Peyer's patch (tissue), 4 donors: ENCODE measurements at regions not wholly inside any gene's neighbourhood (a gene's known extent, or its start where the extent isn't known, plus 50 kb on each side); places are given as distances from the start of the nearest gene placed in this dataset.
A peak's percentile ranks its signal among the peaks of the same experiment; 100 is the strongest.

Experiments used
- DNase-seq, 3 donors: peaks; one replicate each; pipeline ENCODE4 v3.0.0-alpha.2; 2017 to 2019
- H3K27ac ChIP-seq, 4 donors: fragments of 200-600 bp; sonication (generic); one replicate each; pipeline ENCODE4 v1.5.1; 2016 to 2019
- H3K27me3 ChIP-seq, 2 donors: fragments of 200-600 bp; sonication (generic); one replicate each; pipeline ENCODE4 v1.5.1; 2019
- H3K36me3 ChIP-seq, 3 donors: fragments of 200-600 bp; sonication (generic); one replicate each; pipeline ENCODE4 v1.5.1; 2016 to 2019
- H3K4me1 ChIP-seq, 4 donors: fragments of 200-600 bp; sonication (generic); one replicate each; pipeline ENCODE4 v1.5.1; 2016 to 2019
- H3K4me3 ChIP-seq, 4 donors: fragments of 200-600 bp; sonication (generic); 1 replicate in 3 of 4; 2 replicates in 1 of 4; pipeline ENCODE4 v1.5.1; 2016 to 2019; ENCODE audit warnings: mild to moderate bottlenecking in 1 of 4
- H3K9me3 ChIP-seq, 4 donors: fragments of 200-600 bp; sonication (generic); one replicate each; pipeline ENCODE4 v1.5.1; 2016 to 2019; ENCODE audit warnings: mild to moderate bottlenecking in 1 of 4
- CTCF ChIP-seq, 6 experiments: fragments of 450-650 bp in 4 of 6; fragments of 200-600 bp in 2 of 6; sonication (generic) in 1 of 6; IDR thresholded peaks; one replicate each; pipeline ENCODE4 v1.5.1; 2017 to 2019; ENCODE audit warnings: antibody characterized with exemption in 6 of 6, mild to moderate bottlenecking in 3 of 6, moderate library complexity in 1 of 6
- POLR2A ChIP-seq, 2 donors: fragments of 450-650 bp; IDR thresholded peaks; one replicate each; pipeline ENCODE4 v1.5.1; 2017; ENCODE audit warnings: antibody characterized with exemption in 2 of 2, mild to moderate bottlenecking in 2 of 2, moderate library complexity in 2 of 2

GRCh38 chr11:129658526-129658867 lies 157.2 kb upstream of the TMEM45B start:
- TF ChIP-seq CTCF (IDR thresholded peaks at IDR 0.05): no peak
- no peak for TF ChIP-seq POLR2A (IDR thresholded peaks at IDR 0.05)
- Histone ChIP-seq H3K4me1 (no peaks in the 10 kb centered on the region), H3K36me3 (no peaks in the 10 kb centered on the region), H3K27ac (no peak overlapping the region), H3K4me3 (no peak overlapping the region), H3K9me3 (peaks cover 0 to 15% (median 2%) of the 10 kb centered on the region in 4 donors), H3K27me3 (no peaks in the 10 kb centered on the region)
- no peak for DNase-seq

- H3K27ac ChIP-seq: no peak overlapping the region
- H3K4me3 ChIP-seq: no peak overlapping the region
- no peaks in the 10 kb centered on the region for H3K36me3 ChIP-seq
- DNase-seq: no peak
- H3K4me1 ChIP-seq: no peaks in the 10 kb centered on the region
- H3K27me3 ChIP-seq: no peaks in the 10 kb centered on the region
- no peaks in the 10 kb centered on the region for H3K9me3 ChIP-seq
- TF ChIP-seq POLR2A (IDR thresholded peaks at IDR 0.05): no peak
- TF ChIP-seq CTCF (IDR thresholded peaks at IDR 0.05): no peak
Observed at GRCh38 chr11:129680907-129681306, 134.7 kb upstream of the TMEM45B start.

- H3K36me3 ChIP-seq: no peaks in the 10 kb centered on the region
- TF ChIP-seq CTCF (IDR thresholded peaks at IDR 0.05): no peak
- no peak for TF ChIP-seq POLR2A (IDR thresholded peaks at IDR 0.05)
- H3K9me3 ChIP-seq: no peaks in the 10 kb centered on the region
- no peaks in the 10 kb centered on the region for H3K27me3 ChIP-seq
- H3K4me1 ChIP-seq: no peaks in the 10 kb centered on the region
- no peak overlapping the region for H3K4me3 ChIP-seq
- DNase-seq: no peak
- no peak overlapping the region for H3K27ac ChIP-seq
Observed at GRCh38 chr11:129681344-129682114, 134.1 kb upstream of the TMEM45B start.

GRCh38 chr11:129686269-129686668 lies 129.4 kb upstream of the TMEM45B start:
- TF ChIP-seq POLR2A (IDR thresholded peaks at IDR 0.05): no peak
- no peak overlapping the region for H3K4me3 ChIP-seq
- H3K36me3 ChIP-seq: no peaks in the 10 kb centered on the region
- DNase-seq: no peak
- H3K9me3 ChIP-seq: no peaks in the 10 kb centered on the region
- H3K4me1 ChIP-seq: no peaks in the 10 kb centered on the region
- no peak overlapping the region for H3K27ac ChIP-seq
- H3K27me3 ChIP-seq: no peaks in the 10 kb centered on the region

GRCh38 chr11:129691142-129691541 lies 124.5 kb upstream of the TMEM45B start:
- TF ChIP-seq CTCF (IDR thresholded peaks at IDR 0.05): no peak
- TF ChIP-seq POLR2A (IDR thresholded peaks at IDR 0.05): no peak
- no peaks in the 10 kb centered on the region for H3K36me3 ChIP-seq

GRCh38 chr11:129694538-129694937 lies 121.1 kb upstream of the TMEM45B start:
- Histone ChIP-seq H3K9me3 (no peaks in the 10 kb centered on the region), H3K4me1 (peaks cover 0 to 6% (median 0%) of the 10 kb centered on the region in 4 donors), H3K27me3 (no peaks in the 10 kb centered on the region), H3K4me3 (no peak overlapping the region), H3K36me3 (no peaks in the 10 kb centered on the region), H3K27ac (no peak overlapping the region)
- TF ChIP-seq CTCF (IDR thresholded peaks at IDR 0.05) (peak in 1 of 6 experiments; percentile 15), POLR2A (IDR thresholded peaks at IDR 0.05) (no peak)
- DNase-seq: no peak

More at GRCh38 chr11:129691142-129691541, 124.5 kb upstream of the TMEM45B start:
- no peak overlapping the region for H3K4me3 ChIP-seq
- no peaks in the 10 kb centered on the region for H3K9me3 ChIP-seq
- H3K4me1 ChIP-seq: peaks cover 0 to 6% (median 0%) of the 10 kb centered on the region in 4 donors
- H3K27me3 ChIP-seq: no peaks in the 10 kb centered on the region
- no peak overlapping the region for H3K27ac ChIP-seq
- no peak for DNase-seq
